Smooth muscle cell (in vitro differentiated cells): ENCODE measurements at regions not wholly inside any gene's neighbourhood (a gene's known extent, or its start where the extent isn't known, plus 50 kb on each side); places are given as distances from the start of the nearest gene placed in this dataset.

Experiments
- DNase-seq: peaks from one replicate; lab custom pipeline; 2025; ENCODE audit not compliant: unreplicated experiment; lab: John Stamatoyannopoulos, UW
- H2AFZ ChIP-seq: fragments of 200-600 bp; sonication (generic); 2 replicates; pipeline ENCODE4 v1.6.0; 2016; ENCODE audit warnings: antibody characterized with exemption, low read depth, mild to moderate bottlenecking
- H3F3A ChIP-seq: fragments of 200-600 bp; sonication (generic); 2 replicates; pipeline ENCODE4 v1.6.0; 2017; ENCODE audit warnings: antibody characterized with exemption, low read depth
- H3K27ac ChIP-seq: fragments of 200-600 bp; sonication (generic); 2 replicates; pipeline ENCODE4 v1.5.1; 2016; ENCODE audit warnings: low read depth, mild to moderate bottlenecking
- H3K27me3 ChIP-seq: fragments of 200-600 bp; sonication (generic); 2 replicates; pipeline ENCODE4 v1.6.1; 2016; ENCODE audit warnings: low read depth, mild to moderate bottlenecking
- H3K36me3 ChIP-seq: fragments of 200-600 bp; sonication (generic); 2 replicates; pipeline ENCODE4 v1.5.1; 2016; ENCODE audit warnings: low read depth
- H3K4me1 ChIP-seq: fragments of 200-600 bp; sonication (generic); 2 replicates; pipeline ENCODE4 v1.5.1; 2016; ENCODE audit warnings: low read depth
- H3K4me2 ChIP-seq: fragments of 200-600 bp; sonication (generic); 2 replicates; pipeline ENCODE4 v1.6.0; 2016; ENCODE audit warnings: mild to moderate bottlenecking
- H3K4me3 ChIP-seq: fragments of 200-600 bp; sonication (generic); 2 replicates; pipeline ENCODE4 v1.5.1; 2016; ENCODE audit warnings: mild to moderate bottlenecking
- H3K79me2 ChIP-seq: fragments of 200-600 bp; sonication (generic); 2 replicates; pipeline ENCODE4 v1.6.0; 2016; ENCODE audit warnings: low read depth, mild to moderate bottlenecking
- H3K9ac ChIP-seq: fragments of 200-600 bp; sonication (generic); 2 replicates; pipeline ENCODE4 v1.6.0; 2016; ENCODE audit warnings: low read depth
- H3K9me3 ChIP-seq: fragments of 200-600 bp; sonication (generic); replicated peaks from 2 replicates; pipeline ENCODE4 v1.5.1; 2016; ENCODE audit warnings: low read depth
- H4K20me1 ChIP-seq: fragments of 200-600 bp; sonication (generic); 2 replicates; pipeline ENCODE4 v1.6.0; 2016; ENCODE audit warnings: low read depth
- CTCF ChIP-seq: fragments of 200-600 bp; sonication (generic); IDR thresholded peaks from 2 replicates; pipeline ENCODE4 v1.5.1; 2017; ENCODE audit warnings: borderline replicate concordance, mild to moderate bottlenecking, antibody characterized with exemption; ENCODE audit not compliant: insufficient read depth, poor library complexity, severe bottlenecking
- WGBS: methylation state at CpG from one replicate; pipeline ENCODE4 v1.1.7; 2016; ENCODE audit warnings: low lambda C conversion rate; 5-methylcytosine and 5-hydroxymethylcytosine counted together

DNA sequence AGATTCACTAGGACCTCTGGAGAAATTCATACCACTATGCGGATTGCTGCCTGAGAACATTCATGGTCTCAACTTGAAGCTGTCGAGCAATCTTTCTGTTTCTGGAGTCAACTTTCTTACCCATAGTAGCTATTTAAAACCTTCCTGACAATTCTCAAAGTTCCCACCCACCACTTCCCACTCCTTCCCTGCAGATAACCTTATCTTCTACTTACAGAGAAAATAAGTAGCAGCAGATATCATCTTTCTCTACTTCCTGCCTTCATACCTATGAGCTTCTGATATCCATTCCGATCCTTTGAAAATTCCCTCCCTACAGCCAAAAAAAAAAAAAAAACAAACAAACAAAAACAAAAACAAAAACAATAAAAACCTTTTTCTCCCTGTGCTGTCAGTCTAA is 81.2 kb upstream of the CYRIA start:
- WGBS, result 72% methylated on average over 3 of the region's 3 CpGs
- no peaks in the 10 kb centered on the region for H3F3A ChIP-seq
- no peak overlapping the region for H3K9ac ChIP-seq
- H3K27ac ChIP-seq, result no peak overlapping the region
- no peaks in the 10 kb centered on the region for H3K79me2 ChIP-seq
- DNase-seq, result no peak
- no peaks in the 10 kb centered on the region for H4K20me1 ChIP-seq
- no peak overlapping the region for H3K4me2 ChIP-seq
- no peak for TF ChIP-seq CTCF
- H2AFZ ChIP-seq, result no peak overlapping the region
- H3K4me1 ChIP-seq, result no peaks in the 10 kb centered on the region
- H3K36me3 ChIP-seq, result no peaks in the 10 kb centered on the region
- H3K27me3 ChIP-seq, result no peaks in the 10 kb centered on the region
- H3K4me3 ChIP-seq, result no peak overlapping the region
- no peaks in the 10 kb centered on the region for H3K9me3 ChIP-seq

DNA sequence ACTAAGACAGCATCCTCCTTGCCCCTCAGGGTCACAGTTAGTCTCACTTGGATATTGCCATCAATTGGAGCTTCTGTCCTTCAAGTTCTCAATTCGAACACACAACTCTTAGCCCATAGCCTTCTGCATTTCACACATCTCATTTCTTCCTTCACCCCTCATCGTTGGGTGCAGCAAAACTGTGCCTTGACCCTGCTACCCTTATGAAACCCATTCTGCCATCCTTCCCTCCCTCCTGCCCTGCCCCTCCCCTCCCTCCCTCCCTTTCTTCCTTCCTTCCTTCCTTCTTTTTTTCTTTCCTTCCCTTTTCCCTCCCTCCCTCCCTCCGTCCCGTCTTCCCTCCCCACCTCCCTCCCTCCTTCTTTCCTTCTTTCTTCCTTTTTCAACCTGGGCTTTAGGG is 80.7 kb upstream of the CYRIA start:
- no peaks in the 10 kb centered on the region for H3K4me1 ChIP-seq
- no peak overlapping the region for H3K27ac ChIP-seq
- no peaks in the 10 kb centered on the region for H3K27me3 ChIP-seq
- no peaks in the 10 kb centered on the region for H3K79me2 ChIP-seq
- no peaks in the 10 kb centered on the region for H3K9me3 ChIP-seq
- no peak for TF ChIP-seq CTCF
- no peaks in the 10 kb centered on the region for H3F3A ChIP-seq
- 60% methylated on average over 3 of the region's 4 CpGs for WGBS
- no peaks in the 10 kb centered on the region for H4K20me1 ChIP-seq
- H2AFZ ChIP-seq, result no peak overlapping the region
- H3K4me3 ChIP-seq, result no peak overlapping the region
- H3K4me2 ChIP-seq, result no peak overlapping the region
- no peak for DNase-seq
- no peaks in the 10 kb centered on the region for H3K36me3 ChIP-seq
- H3K9ac ChIP-seq, result no peak overlapping the region

GRCh38 chr2:16745466-16745865 is 79.8 kb upstream of the CYRIA start:
- Histone ChIP-seq H4K20me1 (no peaks in the 10 kb centered on the region), H3K4me1 (no peaks in the 10 kb centered on the region), H3K27me3 (peaks cover 8% of the 10 kb centered on the region), H3K4me2 (no peak overlapping the region), H3K27ac (no peak overlapping the region), H3K4me3 (no peak overlapping the region), H2AFZ (no peak overlapping the region), H3K9ac (no peak overlapping the region), H3K9me3 (no peaks in the 10 kb centered on the region), H3F3A (no peaks in the 10 kb centered on the region), H3K79me2 (no peaks in the 10 kb centered on the region), H3K36me3 (no peaks in the 10 kb centered on the region)
- no peak for DNase-seq
- WGBS, result 72% methylated on average over 5 of the region's 5 CpGs
- no peak for TF ChIP-seq CTCF

DNA sequence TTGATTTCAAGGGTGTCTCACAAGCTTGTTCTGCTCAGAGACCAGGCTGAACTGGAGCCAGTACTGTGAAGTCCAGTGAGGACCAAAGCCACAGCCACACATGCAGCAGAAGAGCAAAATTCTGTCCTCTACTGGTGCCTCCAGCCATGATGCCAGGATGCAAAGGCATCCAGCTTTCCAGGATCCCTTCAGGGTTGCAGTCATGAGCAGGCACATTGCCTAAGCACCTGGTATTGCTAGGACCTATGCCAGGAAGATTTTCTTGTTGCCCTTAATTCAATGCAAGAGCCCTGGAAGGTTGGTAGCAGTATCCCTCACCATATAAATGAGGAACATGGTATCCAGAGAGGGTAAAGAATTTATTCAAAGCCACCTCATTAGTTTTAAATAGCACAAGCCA is 78.9 kb upstream of the CYRIA start:
- Histone ChIP-seq H3K27me3 (peaks cover 8% of the 10 kb centered on the region), H3K4me2 (no peak overlapping the region), H3K9ac (no peak overlapping the region), H3K9me3 (no peaks in the 10 kb centered on the region), H2AFZ (no peak overlapping the region), H3K4me3 (no peak overlapping the region), H4K20me1 (no peaks in the 10 kb centered on the region), H3K27ac (no peak overlapping the region), H3F3A (no peaks in the 10 kb centered on the region), H3K4me1 (no peaks in the 10 kb centered on the region), H3K36me3 (no peaks in the 10 kb centered on the region), H3K79me2 (no peaks in the 10 kb centered on the region)
- no peak for TF ChIP-seq CTCF
- DNase-seq, result no peak
